Sigmoid colon (tissue), 6 donors: ENCODE measurements at regions not wholly inside any gene's neighbourhood (a gene's known extent, or its start where the extent isn't known, plus 50 kb on each side); places are given as distances from the start of the nearest gene placed in this dataset.

Source experiments
- DNase-seq: peaks from one replicate; pipeline ENCODE4 v3.0.0-alpha.2; 2019
- H3K27ac ChIP-seq, 4 donors: fragments of 200-600 bp; sonication (generic); one replicate each; pipeline ENCODE4 v1.5.1; 2016 to 2019; ENCODE audit warnings: mild to moderate bottlenecking in 1 of 4
- H3K27me3 ChIP-seq, 3 donors: fragments of 200-600 bp; sonication (generic); one replicate each; pipeline ENCODE4 v1.5.1; 2019; ENCODE audit warnings: mild to moderate bottlenecking in 1 of 3
- H3K36me3 ChIP-seq, 4 donors: fragments of 200-600 bp; sonication (generic); one replicate each; pipeline ENCODE4 v1.5.1; 2016 to 2019
- H3K4me1 ChIP-seq, 4 donors: fragments of 200-600 bp; sonication (generic); one replicate each; pipeline ENCODE4 v1.5.1; 2017 to 2019
- H3K4me3 ChIP-seq, 4 donors: fragments of 200-600 bp; sonication (generic); one replicate each; pipeline ENCODE4 v1.5.1; 2017 to 2019; ENCODE audit warnings: mild to moderate bottlenecking in 2 of 4, moderate library complexity in 1 of 4
- H3K9me3 ChIP-seq, 4 donors: fragments of 200-600 bp in 3 of 4; sonication (generic) in 3 of 4; one replicate each; pipeline versions ENCODE4 v1.5.1 to v1.6.1; 2013 to 2019
- CTCF ChIP-seq, 4 experiments: fragments of 450-650 bp in 3 of 4; fragments of 200-600 bp in 1 of 4; IDR thresholded peaks; one replicate each; pipeline ENCODE4 v1.5.1; 2016 to 2019; ENCODE audit warnings: antibody characterized with exemption in 4 of 4, mild to moderate bottlenecking in 3 of 4, moderate library complexity in 2 of 4
- EP300 ChIP-seq, 4 donors: sonication (generic); formaldehyde crosslinking; IDR thresholded peaks; one replicate each; pipeline ENCODE4 v1.6.1; 2017; ENCODE audit warnings: antibody characterized with exemption in 4 of 4
- POLR2A ChIP-seq, 2 donors: fragments of 450-650 bp; IDR thresholded peaks; one replicate each; pipeline ENCODE4 v1.6.1; 2016; ENCODE audit warnings: antibody characterized with exemption in 2 of 2, mild to moderate bottlenecking in 2 of 2, moderate library complexity in 2 of 2
- POLR2AphosphoS5 ChIP-seq, 4 donors: sonication (generic); formaldehyde crosslinking; IDR thresholded peaks; one replicate each; pipeline ENCODE4 v1.6.1; 2017; ENCODE audit warnings: antibody characterized with exemption in 4 of 4
- WGBS, 2 donors: extraction: QIAGEN DNeasy Blood & Tissue Kit; methylation state at CpG; one replicate each; pipeline ENCODE4 v1.1.7; 2013; 5-methylcytosine and 5-hydroxymethylcytosine counted together
- intact Hi-C: fragments of 100-400 bp; cut with DNase I; formaldehyde crosslinking; loops from one replicate; pipeline ENCODE4 v1.15.1; 2023
- donor health status: healthy with polysubstance abuse.
- donor health status: healthy.

GRCh38 chr3:81983382-81983781 is 221.9 kb upstream of the GBE1 start:
- no peak for DNase-seq
- Histone ChIP-seq H3K9me3 (no peaks in the 10 kb centered on the region), H3K4me1 (no peaks in the 10 kb centered on the region), H3K27me3 (no peaks in the 10 kb centered on the region), H3K36me3 (no peaks in the 10 kb centered on the region), H3K4me3 (no peak overlapping the region), H3K27ac (no peak overlapping the region)
- TF ChIP-seq POLR2AphosphoS5 (IDR thresholded peaks at IDR 0.05) (no peak), POLR2A (IDR thresholded peaks at IDR 0.05) (no peak), CTCF (IDR thresholded peaks at IDR 0.05) (no peak), EP300 (IDR thresholded peaks at IDR 0.05) (no peak)
- intact Hi-C loops, result no loop called here
- 76 to 90% methylated on average over 1 of the region's 1 CpG for WGBS, 2 donors

- H3K27me3 ChIP-seq, result no peaks in the 10 kb centered on the region
- TF ChIP-seq POLR2A (IDR thresholded peaks at IDR 0.05), result no peak
- no peaks in the 10 kb centered on the region for H3K36me3 ChIP-seq
- intact Hi-C loops, result no loop called here
- no peak for DNase-seq
- no peak overlapping the region for H3K4me3 ChIP-seq
- H3K4me1 ChIP-seq, result no peaks in the 10 kb centered on the region
- 73 to 85% methylated on average over 10 of the region's 10 CpGs for WGBS, 2 donors
- H3K27ac ChIP-seq, result no peak overlapping the region
- no peaks in the 10 kb centered on the region for H3K9me3 ChIP-seq
Observed at GRCh38 chr3:81980596-81981494, 219.4 kb upstream of the GBE1 start.

- 16 to 39% methylated on average over 2 of the region's 2 CpGs for WGBS, 2 donors
- no peaks in the 10 kb centered on the region for H3K27me3 ChIP-seq
- intact Hi-C loops, result no loop called here
- no peak for TF ChIP-seq POLR2A (IDR thresholded peaks at IDR 0.05)
- TF ChIP-seq EP300 (IDR thresholded peaks at IDR 0.05), result no peak
- TF ChIP-seq POLR2AphosphoS5 (IDR thresholded peaks at IDR 0.05), result no peak
- no peak for TF ChIP-seq CTCF (IDR thresholded peaks at IDR 0.05)
- no peaks in the 10 kb centered on the region for H3K4me1 ChIP-seq
- no peaks in the 10 kb centered on the region for H3K9me3 ChIP-seq
- H3K36me3 ChIP-seq, result no peaks in the 10 kb centered on the region
- no peak for DNase-seq
- no peak overlapping the region for H3K4me3 ChIP-seq
- no peak overlapping the region for H3K27ac ChIP-seq
Observed at GRCh38 chr3:81974751-81975150, 213.3 kb upstream of the GBE1 start.

- WGBS, 2 donors, result 45 to 57% methylated on average over 4 of the region's 4 CpGs
- H3K9me3 ChIP-seq, result no peaks in the 10 kb centered on the region
- no peak overlapping the region for H3K27ac ChIP-seq
- no peaks in the 10 kb centered on the region for H3K4me1 ChIP-seq
- no peaks in the 10 kb centered on the region for H3K27me3 ChIP-seq
- no peak overlapping the region for H3K4me3 ChIP-seq
- intact Hi-C loops, result no loop called here
- H3K36me3 ChIP-seq, result no peaks in the 10 kb centered on the region
- TF ChIP-seq POLR2A (IDR thresholded peaks at IDR 0.05) (no peak), POLR2AphosphoS5 (IDR thresholded peaks at IDR 0.05) (no peak), EP300 (IDR thresholded peaks at IDR 0.05) (no peak), CTCF (IDR thresholded peaks at IDR 0.05) (no peak)
- DNase-seq, result no peak
Observed at GRCh38 chr3:81968658-81969057, 207.2 kb upstream of the GBE1 start.

GRCh38 chr3:81967393-81967792 is 205.9 kb upstream of the GBE1 start:
- Histone ChIP-seq H3K4me1 (no peaks in the 10 kb centered on the region), H3K27me3 (no peaks in the 10 kb centered on the region), H3K36me3 (no peaks in the 10 kb centered on the region), H3K9me3 (no peaks in the 10 kb centered on the region), H3K4me3 (no peak overlapping the region), H3K27ac (no peak overlapping the region)
- TF ChIP-seq CTCF (IDR thresholded peaks at IDR 0.05) (no peak), EP300 (IDR thresholded peaks at IDR 0.05) (no peak), POLR2AphosphoS5 (IDR thresholded peaks at IDR 0.05) (no peak)
- no peak for DNase-seq
- intact Hi-C loops, result no loop called here
